ENCODE measurements at regions not wholly inside any gene's neighbourhood (a gene's known extent, or its start where the extent isn't known, plus 50 kb on each side); places are given as distances from the start of the nearest gene placed in this dataset.

GRCh38 chr10:128624656-128625530 lies 498.7 kb upstream of the MKI67 start:
- Histone ChIP-seq H3K4me2 (ENCODE audit: low read length) (no peak overlapping the region), H3K79me2 (ENCODE audit: control insufficient read depth, low read length) (no peaks in the 10 kb centered on the region), H3K9me3 (ENCODE audit: control insufficient read depth, insufficient read depth, low read length) (no peaks in the 10 kb centered on the region), H3K9me2 (replicated peaks; ENCODE audit: control insufficient read depth, low read length) (no peaks in the 10 kb centered on the region), H3K4me3 (ENCODE audit: low read length) (no peak overlapping the region), H3F3A (ENCODE audit: control insufficient read depth, insufficient read depth) (no peaks in the 10 kb centered on the region), H3K36me3 (ENCODE audit: control insufficient read depth, low read length) (no peaks in the 10 kb centered on the region), H4K20me1 (ENCODE audit: control insufficient read depth, insufficient read depth, low read depth, low read length) (no peaks in the 10 kb centered on the region), H3K27me3 (ENCODE audit: control insufficient read depth, low read length) (no peaks in the 10 kb centered on the region), H3K27ac (ENCODE audit: low read depth, low read length) (no peak overlapping the region), H3K4me1 (ENCODE audit: control insufficient read depth, low read length) (no peaks in the 10 kb centered on the region)
- TF ChIP-seq CTCF (IDR thresholded peaks at IDR 0.05; ENCODE audit: low read depth, low read length, poor library complexity, severe bottlenecking) = no peak

- no peak for TF ChIP-seq CTCF (IDR thresholded peaks at IDR 0.05; ENCODE audit: low read depth, low read length, poor library complexity, severe bottlenecking)
- TF ChIP-seq EZH2phosphoT487 (IDR thresholded peaks at IDR 0.05; ENCODE audit: borderline replicate concordance, low read length) = no peak
- no peaks in the 10 kb centered on the region for H3K9me3 ChIP-seq (ENCODE audit: control insufficient read depth, insufficient read depth, low read length)
Measured at GRCh38 chr10:128625926-128626325, 499.7 kb upstream of the MKI67 start.

GRCh38 chr10:128626397-128627000 lies 500.3 kb upstream of the MKI67 start:
- Histone ChIP-seq H3K4me2 (ENCODE audit: low read length) (no peak overlapping the region), H3K79me2 (ENCODE audit: control insufficient read depth, low read length) (no peaks in the 10 kb centered on the region), H4K20me1 (ENCODE audit: control insufficient read depth, insufficient read depth, low read depth, low read length) (no peaks in the 10 kb centered on the region), H3F3A (ENCODE audit: control insufficient read depth, insufficient read depth) (no peaks in the 10 kb centered on the region), H3K4me1 (ENCODE audit: control insufficient read depth, low read length) (no peaks in the 10 kb centered on the region), H3K27me3 (ENCODE audit: control insufficient read depth, low read length) (no peaks in the 10 kb centered on the region), H3K36me3 (ENCODE audit: control insufficient read depth, low read length) (no peaks in the 10 kb centered on the region), H3K9me3 (ENCODE audit: control insufficient read depth, insufficient read depth, low read length) (no peaks in the 10 kb centered on the region), H3K4me3 (ENCODE audit: low read length) (no peak overlapping the region), H3K27ac (ENCODE audit: low read depth, low read length) (no peak overlapping the region), H3K9me2 (replicated peaks; ENCODE audit: control insufficient read depth, low read length) (no peaks in the 10 kb centered on the region)
- TF ChIP-seq EZH2phosphoT487 (IDR thresholded peaks at IDR 0.05; ENCODE audit: borderline replicate concordance, low read length) = no peak
- TF ChIP-seq CTCF (IDR thresholded peaks at IDR 0.05; ENCODE audit: low read depth, low read length, poor library complexity, severe bottlenecking) = no peak

More at GRCh38 chr10:128625926-128626325, 499.7 kb upstream of the MKI67 start:
- no peaks in the 10 kb centered on the region for H3K9me2 ChIP-seq (replicated peaks; ENCODE audit: control insufficient read depth, low read length)
- no peak overlapping the region for H3K4me2 ChIP-seq (ENCODE audit: low read length)
- H3K27ac ChIP-seq (ENCODE audit: low read depth, low read length) = no peak overlapping the region
- no peaks in the 10 kb centered on the region for H3K36me3 ChIP-seq (ENCODE audit: control insufficient read depth, low read length)
- H3K27me3 ChIP-seq (ENCODE audit: control insufficient read depth, low read length) = no peaks in the 10 kb centered on the region
- H3K79me2 ChIP-seq (ENCODE audit: control insufficient read depth, low read length) = no peaks in the 10 kb centered on the region
- no peaks in the 10 kb centered on the region for H3K4me1 ChIP-seq (ENCODE audit: control insufficient read depth, low read length)
- no peaks in the 10 kb centered on the region for H4K20me1 ChIP-seq (ENCODE audit: control insufficient read depth, insufficient read depth, low read depth, low read length)
- no peak overlapping the region for H3K4me3 ChIP-seq (ENCODE audit: low read length)
- H3F3A ChIP-seq (ENCODE audit: control insufficient read depth, insufficient read depth) = no peaks in the 10 kb centered on the region

Data from DOHH2 (cell line).